Ectodermal cell (in vitro differentiated cells): ENCODE measurements at regions not wholly inside any gene's neighbourhood (a gene's known extent, or its start where the extent isn't known, plus 50 kb on each side); places are given as distances from the start of the nearest gene placed in this dataset.
A peak's percentile ranks its signal among the peaks of the same experiment; 100 is the strongest.

Experiments used
- H3K27ac ChIP-seq: 2 replicates; pipeline ENCODE4 v1.7.0; 2013; ENCODE audit warnings: mild to moderate bottlenecking, low read depth, low read length; ENCODE audit not compliant: insufficient read depth, poor library complexity, severe bottlenecking
- H3K27me3 ChIP-seq: 2 replicates; pipeline ENCODE4 v1.7.0; 2013; ENCODE audit warnings: mild to moderate bottlenecking, low read length; ENCODE audit not compliant: insufficient read depth, control insufficient read depth, poor library complexity, severe bottlenecking
- H3K36me3 ChIP-seq: one replicate; pipeline ENCODE4 v1.7.0; 2013; ENCODE audit warnings: low read length; ENCODE audit not compliant: control insufficient read depth, insufficient read depth
- H3K4me1 ChIP-seq: one replicate; pipeline ENCODE4 v1.7.0; 2013; ENCODE audit warnings: low read length; ENCODE audit not compliant: control insufficient read depth, insufficient read depth
- H3K4me3 ChIP-seq: 2 replicates; pipeline ENCODE4 v1.7.0; 2013; ENCODE audit warnings: low read depth, low read length, control low read depth; ENCODE audit not compliant: insufficient read depth
- H3K9me3 ChIP-seq: 2 replicates; pipeline ENCODE4 v1.7.0; 2013; ENCODE audit warnings: mild to moderate bottlenecking, low read length, moderate library complexity; ENCODE audit not compliant: control insufficient read depth
- WGBS, 2 experiments: methylation state at CpG; one replicate each; pipeline ENCODE4 v1.1.7; 2013; ENCODE audit warnings: missing lambda C conversion rate in 2 of 2; 5-methylcytosine and 5-hydroxymethylcytosine counted together

DNA sequence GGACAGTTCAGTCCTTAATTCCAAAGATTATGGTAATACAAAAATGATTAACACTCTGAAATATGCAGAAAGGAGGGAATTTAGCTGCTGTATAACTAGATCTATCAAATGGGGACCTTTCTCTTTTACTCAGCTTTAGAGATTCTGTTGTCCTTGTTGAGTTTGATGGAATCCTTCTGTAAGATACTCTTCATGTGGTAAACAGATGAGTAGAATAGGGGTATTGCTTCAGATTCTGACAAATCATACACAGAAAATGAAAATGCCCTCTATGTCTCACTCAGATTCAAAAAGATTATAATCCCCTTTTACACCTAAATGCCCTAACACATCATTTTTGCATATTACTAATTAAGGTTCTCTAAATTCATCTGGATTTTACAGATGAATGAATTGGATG is 50.7 kb downstream of the ARHGAP35 start:
- Histone ChIP-seq H3K4me3 (no peak overlapping the region), H3K27ac (no peak overlapping the region), H3K4me1 (peaks cover 15% of the 10 kb centered on the region), H3K9me3 (no peaks in the 10 kb centered on the region), H3K27me3 (no peaks in the 10 kb centered on the region), H3K36me3 (no peaks in the 10 kb centered on the region)

GRCh38 chr19:46913198-46913851 is 52.5 kb downstream of the ARHGAP35 start:
- Histone ChIP-seq H3K9me3 (no peaks in the 10 kb centered on the region), H3K36me3 (peaks cover under 1% of the 10 kb centered on the region), H3K4me3 (no peak overlapping the region), H3K27ac (no peak overlapping the region), H3K27me3 (no peaks in the 10 kb centered on the region), H3K4me1 (peaks cover 15% of the 10 kb centered on the region)
- 84 to 92% methylated on average over 5 to 6 of the region's 6 CpGs for WGBS, 2 experiments

- 92 to 93% methylated on average over 4 of the region's 4 CpGs for WGBS, 2 experiments
- Histone ChIP-seq H3K27ac (no peak overlapping the region), H3K36me3 (peaks cover 5% of the 10 kb centered on the region), H3K27me3 (no peaks in the 10 kb centered on the region), H3K4me3 (no peak overlapping the region), H3K4me1 (peaks cover 15% of the 10 kb centered on the region), H3K9me3 (no peaks in the 10 kb centered on the region)
Observed at GRCh38 chr19:46913852-46914430, 53.1 kb downstream of the ARHGAP35 start.

DNA sequence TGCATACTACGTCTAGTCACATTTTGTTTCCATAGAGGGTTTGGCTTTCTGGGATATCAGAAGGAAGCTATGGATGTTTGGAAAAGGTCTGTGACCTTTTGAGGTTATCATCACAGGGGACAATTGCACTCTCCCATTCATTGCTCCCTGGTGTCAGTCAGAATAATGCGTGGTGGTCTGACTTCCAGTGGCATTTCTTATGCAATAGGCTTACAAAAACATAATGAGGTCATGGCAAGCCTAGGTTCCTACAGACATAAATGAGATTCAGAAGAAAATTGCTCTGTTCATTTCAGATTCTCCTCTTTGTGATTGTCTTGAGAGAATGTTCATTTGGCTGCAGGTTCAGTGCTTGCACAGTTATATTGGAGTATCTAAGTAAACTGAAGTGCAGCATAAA is 54.6 kb downstream of the ARHGAP35 start:
- Histone ChIP-seq H3K9me3 (no peaks in the 10 kb centered on the region), H3K4me1 (peaks cover 15% of the 10 kb centered on the region), H3K27ac (no peak overlapping the region), H3K4me3 (no peak overlapping the region), H3K27me3 (no peaks in the 10 kb centered on the region), H3K36me3 (peaks cover 8% of the 10 kb centered on the region)
- WGBS, 2 experiments: 66 to 70% methylated on average over 2 of the region's 2 CpGs

DNA sequence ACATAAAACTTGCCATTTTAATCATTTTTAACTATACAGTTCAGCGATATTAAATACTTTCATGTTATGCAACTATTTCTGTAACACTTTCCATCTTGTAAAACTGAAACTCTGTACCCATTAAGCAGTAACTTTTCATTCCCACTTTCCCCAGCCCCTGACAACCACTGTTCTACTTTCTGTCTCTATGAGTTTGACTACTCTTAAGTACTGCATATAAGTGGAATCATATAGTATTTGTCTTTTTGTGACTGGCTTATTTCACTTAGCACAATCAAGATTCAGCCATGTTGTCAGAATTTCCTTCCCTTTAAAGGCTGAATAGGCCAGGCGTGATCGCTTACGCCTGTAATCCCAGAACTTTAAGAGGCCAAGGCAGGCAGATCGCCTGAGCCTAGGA is 56.2 kb downstream of the ARHGAP35 start:
- Histone ChIP-seq H3K27ac (no peak overlapping the region), H3K27me3 (no peaks in the 10 kb centered on the region), H3K9me3 (no peaks in the 10 kb centered on the region), H3K4me3 (no peak overlapping the region), H3K36me3 (peaks cover 19% of the 10 kb centered on the region), H3K4me1 (peaks cover 15% of the 10 kb centered on the region)
- WGBS, 2 experiments: 92% methylated on average over 5 of the region's 5 CpGs

- Histone ChIP-seq H3K4me3 (no peak overlapping the region), H3K27me3 (no peaks in the 10 kb centered on the region), H3K36me3 (peaks cover 29% of the 10 kb centered on the region), H3K9me3 (no peaks in the 10 kb centered on the region), H3K4me1 (peaks cover 11% of the 10 kb centered on the region), H3K27ac (no peak overlapping the region)
- 95 to 96% methylated on average over 8 of the region's 8 CpGs for WGBS, 2 experiments
Observed at GRCh38 chr19:46919324-46919723, 58.5 kb downstream of the ARHGAP35 start.

DNA sequence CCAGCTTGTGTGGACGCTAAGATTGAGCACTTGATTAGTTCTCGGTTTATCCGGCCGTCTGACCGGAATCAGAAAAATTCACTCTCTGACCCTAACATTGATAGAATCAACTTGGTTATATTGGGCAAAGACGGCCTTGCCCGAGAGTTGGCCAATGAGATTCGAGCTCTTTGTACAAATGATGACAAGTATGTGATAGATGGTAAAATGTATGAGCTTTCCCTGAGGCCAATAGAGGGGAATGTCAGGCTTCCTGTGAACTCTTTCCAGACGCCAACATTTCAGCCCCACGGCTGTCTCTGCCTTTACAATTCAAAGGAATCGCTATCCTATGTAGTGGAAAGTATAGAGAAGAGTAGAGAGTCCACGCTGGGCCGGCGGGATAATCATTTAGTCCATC is 59.6 kb downstream of the ARHGAP35 start:
- H3K4me1 ChIP-seq: peaks cover 14% of the 10 kb centered on the region
- H3K36me3 ChIP-seq: peaks cover 29% of the 10 kb centered on the region
- no peaks in the 10 kb centered on the region for H3K27me3 ChIP-seq
- no peak overlapping the region for H3K4me3 ChIP-seq
- H3K9me3 ChIP-seq: no peaks in the 10 kb centered on the region
- WGBS, 2 experiments: 94 to 97% methylated on average over 14 of the region's 14 CpGs
- no peak overlapping the region for H3K27ac ChIP-seq

- WGBS, 2 experiments: 92 to 97% methylated on average over 7 of the region's 7 CpGs
- H3K4me3 ChIP-seq: no peak overlapping the region
- no peaks in the 10 kb centered on the region for H3K9me3 ChIP-seq
- no peaks in the 10 kb centered on the region for H3K27me3 ChIP-seq
- peaks cover 29% of the 10 kb centered on the region for H3K36me3 ChIP-seq
- H3K4me1 ChIP-seq: peaks cover 22% of the 10 kb centered on the region
- no peak overlapping the region for H3K27ac ChIP-seq
Observed at GRCh38 chr19:46921071-46921470, 60.3 kb downstream of the ARHGAP35 start.

DNA sequence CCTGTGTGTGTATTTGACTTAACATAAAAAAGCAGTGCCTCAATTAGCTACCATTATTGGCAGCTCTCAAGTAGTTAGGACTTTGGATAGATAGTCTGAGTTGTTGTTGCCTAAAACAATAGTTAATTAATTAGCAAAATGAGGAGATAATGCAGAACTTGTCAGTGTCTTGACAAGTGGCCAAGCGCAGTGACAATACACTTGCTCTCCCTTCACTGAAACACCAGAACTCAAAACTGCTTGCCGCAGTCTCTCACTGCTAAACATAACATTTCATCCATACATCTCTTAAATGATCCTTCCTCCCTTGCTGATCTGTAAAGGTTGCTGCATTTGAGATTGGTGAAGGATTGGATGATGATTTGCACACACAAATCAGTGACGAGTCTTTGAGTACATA is 61.7 kb downstream of the ARHGAP35 start:
- no peaks in the 10 kb centered on the region for H3K27me3 ChIP-seq
- peaks cover 29% of the 10 kb centered on the region for H3K36me3 ChIP-seq
- no peak overlapping the region for H3K27ac ChIP-seq
- no peaks in the 10 kb centered on the region for H3K9me3 ChIP-seq
- H3K4me1 ChIP-seq: peaks cover 35% of the 10 kb centered on the region
- WGBS, 2 experiments: 98% methylated on average over 3 of the region's 3 CpGs
- no peak overlapping the region for H3K4me3 ChIP-seq

DNA sequence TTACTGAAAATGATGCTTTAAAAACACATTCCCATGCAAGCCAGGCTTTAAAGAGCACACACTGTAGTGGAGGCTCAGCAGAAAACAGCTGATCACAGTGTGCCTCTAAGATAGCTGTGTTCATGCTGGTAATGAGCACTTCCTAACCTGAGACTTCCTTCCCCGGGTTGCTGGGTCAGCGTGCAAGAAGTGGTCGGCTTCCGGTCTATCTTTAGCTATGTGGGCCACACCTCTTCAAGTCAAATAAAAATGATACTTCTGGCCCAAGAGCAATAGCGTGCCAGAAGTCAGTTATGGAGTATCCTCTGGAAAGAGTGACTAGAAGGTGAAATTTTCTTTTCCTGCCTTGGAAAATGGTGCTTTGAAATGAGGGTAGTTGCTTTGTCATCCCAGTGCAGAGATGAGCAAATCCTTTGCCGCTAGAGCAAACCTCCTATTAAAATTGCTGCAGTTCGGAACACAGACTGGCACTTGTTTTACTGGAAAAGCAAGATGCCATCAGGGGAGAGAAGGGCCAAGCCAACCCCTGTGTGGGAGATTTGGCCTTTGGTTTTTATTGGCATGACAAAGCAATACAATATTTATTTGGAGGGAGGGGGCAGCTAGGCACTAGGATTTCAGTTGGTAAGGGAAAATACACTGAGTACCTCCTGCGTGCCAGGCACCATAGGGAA is 64.2 kb downstream of the ARHGAP35 start:
- peaks cover 38% of the 10 kb centered on the region for H3K4me1 ChIP-seq
- H3K9me3 ChIP-seq: no peaks in the 10 kb centered on the region
- 95% methylated on average over 8 of the region's 8 CpGs for WGBS, 2 experiments
- no peaks in the 10 kb centered on the region for H3K27me3 ChIP-seq
- no peak overlapping the region for H3K4me3 ChIP-seq
- peak overlapping the region; percentile 5 for H3K27ac ChIP-seq
- peaks cover 24% of the 10 kb centered on the region for H3K36me3 ChIP-seq
